SJSA1 (cell line): ENCODE measurements at regions not wholly inside any gene's neighbourhood (a gene's known extent, or its start where the extent isn't known, plus 50 kb on each side); places are given as distances from the start of the nearest gene placed in this dataset.
"Not testable (repeated sequence)": the region's sequence is repeated elsewhere in the genome, so short reads cannot be mapped to it uniquely, and the experiment has no call there.

ENCODE experiments used
- DNase-seq, 2 experiments: peaks; one replicate each; pipeline ENCODE4 v3.0.0-alpha.2; 2015 to 2020; ENCODE audit warnings: low spot score in 2 of 2, low read depth in 1 of 2
- H3K27ac ChIP-seq: fragments of 250-450 bp; sonication (Bioruptor Pico); 2 replicates; pipeline ENCODE4 v1.5.1; 2020; ENCODE audit warnings: mild to moderate bottlenecking, moderate library complexity
- H3K27me3 ChIP-seq: fragments of 250-450 bp; sonication (Bioruptor Pico); replicated peaks from 2 replicates; pipeline ENCODE4 v1.5.1; 2020; ENCODE audit warnings: mild to moderate bottlenecking, moderate library complexity
- H3K36me3 ChIP-seq: fragments of 250-450 bp; sonication (Bioruptor Pico); 2 replicates; pipeline ENCODE4 v1.5.1; 2020; ENCODE audit warnings: mild to moderate bottlenecking
- H3K4me1 ChIP-seq: fragments of 250-450 bp; sonication (Bioruptor Pico); replicated peaks from 2 replicates; pipeline ENCODE4 v1.6.1; 2021; ENCODE audit warnings: mild to moderate bottlenecking
- H3K4me3 ChIP-seq: fragments of 250-450 bp; sonication (Bioruptor Pico); 2 replicates; pipeline ENCODE4 v1.5.1; 2020; ENCODE audit warnings: mild to moderate bottlenecking
- H3K9me3 ChIP-seq: fragments of 250-450 bp; sonication (Bioruptor Pico); replicated peaks from 2 replicates; pipeline ENCODE4 v1.5.1; 2020; ENCODE audit warnings: mild to moderate bottlenecking

- peaks cover 21% of the 10 kb centered on the region for H3K4me1 ChIP-seq
- H3K27ac ChIP-seq: no peak overlapping the region
- H3K36me3 ChIP-seq: no peaks in the 10 kb centered on the region
- H3K4me3 ChIP-seq: no peak overlapping the region
- no peak for DNase-seq
- no peaks in the 10 kb centered on the region for H3K27me3 ChIP-seq
- no peaks in the 10 kb centered on the region for H3K9me3 ChIP-seq
Observed at GRCh38 chr12:59067083-59067482, 146.8 kb upstream of the LRIG3 start.

GRCh38 chr12:59066445-59066844 is 146.1 kb upstream of the LRIG3 start:
- Histone ChIP-seq H3K27ac (no peak overlapping the region), H3K4me3 (no peak overlapping the region), H3K4me1 (peaks cover 27% of the 10 kb centered on the region), H3K9me3 (no peaks in the 10 kb centered on the region), H3K36me3 (no peaks in the 10 kb centered on the region), H3K27me3 (no peaks in the 10 kb centered on the region)
- DNase-seq: no peak

GRCh38 chr12:59059088-59059935 is 139.0 kb upstream of the LRIG3 start:
- H3K27ac ChIP-seq: peak overlapping the region; percentile 22; the same call in 1 of the 2 replicates
- no peak overlapping the region for H3K4me3 ChIP-seq
- no peaks in the 10 kb centered on the region for H3K27me3 ChIP-seq
- H3K4me1 ChIP-seq: peaks cover 43% of the 10 kb centered on the region
- no peaks in the 10 kb centered on the region for H3K36me3 ChIP-seq
- H3K9me3 ChIP-seq: no peaks in the 10 kb centered on the region
- DNase-seq: peak in 1 of 2 experiments; percentile 38

- no peak for DNase-seq
- Histone ChIP-seq H3K36me3 (no peaks in the 10 kb centered on the region), H3K27ac (no peak overlapping the region), H3K27me3 (no peaks in the 10 kb centered on the region), H3K4me3 (no peak overlapping the region), H3K9me3 (no peaks in the 10 kb centered on the region), H3K4me1 (peaks cover 40% of the 10 kb centered on the region)
Observed at GRCh38 chr12:59056966-59057365, 136.7 kb upstream of the LRIG3 start.

- no peak overlapping the region for H3K4me3 ChIP-seq
- H3K27ac ChIP-seq: peak overlapping the region; percentile 34
- H3K4me1 ChIP-seq: peaks cover 28% of the 10 kb centered on the region
- H3K27me3 ChIP-seq: no peaks in the 10 kb centered on the region
- no peaks in the 10 kb centered on the region for H3K9me3 ChIP-seq
- H3K36me3 ChIP-seq: no peaks in the 10 kb centered on the region
- peak in 1 of 2 experiments; percentile 56 for DNase-seq
Observed at GRCh38 chr12:59055204-59055860, 135.0 kb upstream of the LRIG3 start.

- H3K4me3 ChIP-seq, H3K27ac ChIP-seq, H3K36me3 ChIP-seq, H3K27me3 ChIP-seq, H3K9me3 ChIP-seq, DNase-seq: not testable (repeated sequence)
- peaks cover 15% of the 10 kb centered on the region for H3K4me1 ChIP-seq
Observed at GRCh38 chr12:59053266-59053899, 133.1 kb upstream of the LRIG3 start.

- peaks cover 21% of the 10 kb centered on the region for H3K4me1 ChIP-seq
Observed at GRCh38 chr12:59046763-59047534, 126.6 kb upstream of the LRIG3 start.

GRCh38 chr12:59044791-59045190 is 124.5 kb upstream of the LRIG3 start:
- Histone ChIP-seq H3K9me3 (no peaks in the 10 kb centered on the region), H3K4me1 (peaks cover 41% of the 10 kb centered on the region), H3K36me3 (no peaks in the 10 kb centered on the region), H3K27ac (no peak overlapping the region), H3K4me3 (no peak overlapping the region), H3K27me3 (no peaks in the 10 kb centered on the region)
- DNase-seq: no peak

More at GRCh38 chr12:59046763-59047534, 126.6 kb upstream of the LRIG3 start:
- Histone ChIP-seq H3K27ac (no peak overlapping the region), H3K36me3 (no peaks in the 10 kb centered on the region), H3K4me3 (no peak overlapping the region), H3K27me3 (no peaks in the 10 kb centered on the region), H3K9me3 (no peaks in the 10 kb centered on the region)
- DNase-seq: no peak

GRCh38 chr12:59041241-59042121 is 121.2 kb upstream of the LRIG3 start:
- peak overlapping the region; percentile 83 for H3K27ac ChIP-seq
- no peak overlapping the region for H3K4me3 ChIP-seq
- peak; percentile 59 to 90 for DNase-seq
- no peaks in the 10 kb centered on the region for H3K36me3 ChIP-seq
- H3K9me3 ChIP-seq: no peaks in the 10 kb centered on the region
- no peaks in the 10 kb centered on the region for H3K27me3 ChIP-seq
- H3K4me1 ChIP-seq: peaks cover 44% of the 10 kb centered on the region

GRCh38 chr12:59040656-59041055 is 120.4 kb upstream of the LRIG3 start:
- Histone ChIP-seq H3K27me3 (no peaks in the 10 kb centered on the region), H3K4me3 (no peak overlapping the region), H3K36me3 (no peaks in the 10 kb centered on the region), H3K9me3 (no peaks in the 10 kb centered on the region), H3K4me1 (peaks cover 49% of the 10 kb centered on the region), H3K27ac (peak overlapping the region; percentile 83)
- peak; percentile 50 to 78 for DNase-seq

- Histone ChIP-seq H3K27me3 (no peaks in the 10 kb centered on the region), H3K4me1 (peaks cover 49% of the 10 kb centered on the region), H3K27ac (peak overlapping the region; percentile 83), H3K9me3 (no peaks in the 10 kb centered on the region), H3K4me3 (no peak overlapping the region), H3K36me3 (no peaks in the 10 kb centered on the region)
- DNase-seq: no peak
Observed at GRCh38 chr12:59040043-59040442, 119.7 kb upstream of the LRIG3 start.

GRCh38 chr12:59039005-59039404 is 118.7 kb upstream of the LRIG3 start:
- Histone ChIP-seq H3K9me3 (no peaks in the 10 kb centered on the region), H3K4me1 (peaks cover 49% of the 10 kb centered on the region), H3K4me3 (no peak overlapping the region), H3K36me3 (no peaks in the 10 kb centered on the region), H3K27me3 (no peaks in the 10 kb centered on the region), H3K27ac (no peak overlapping the region)
- DNase-seq: no peak
